ENCODE measurements at regions not wholly inside any gene's neighbourhood (a gene's known extent, or its start where the extent isn't known, plus 50 kb on each side); places are given as distances from the start of the nearest gene placed in this dataset.

DNA sequence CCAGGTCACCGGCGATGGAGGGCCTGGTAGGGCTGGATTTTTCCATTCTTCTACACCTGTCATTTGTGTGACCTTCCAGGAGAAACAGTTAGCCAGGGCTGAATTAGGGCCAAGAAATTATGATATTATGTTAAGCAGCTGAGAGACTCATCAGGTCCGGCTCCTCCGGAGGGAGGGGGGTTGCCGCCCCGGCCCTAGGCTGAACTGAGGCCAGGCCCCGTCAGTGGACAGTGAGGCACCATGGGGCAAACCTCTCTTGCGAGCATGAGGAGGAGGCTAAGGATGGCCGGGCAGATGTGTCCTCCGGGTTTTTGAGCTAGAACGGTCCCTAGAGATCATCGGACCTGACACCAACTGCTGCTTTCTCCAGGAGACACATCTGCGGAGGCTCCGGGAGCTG is 150.1 kb downstream of the SOX11 start:
- H3K4me3 ChIP-seq = no peak overlapping the region
- no peak for TF ChIP-seq CTCF (IDR thresholded peaks at IDR 0.05)
- no peaks in the 10 kb centered on the region for H3K36me3 ChIP-seq
- DNase-seq (ENCODE audit: low spot score in 2 of 2) = no peak
- H3K27me3 ChIP-seq = no peaks in the 10 kb centered on the region
- H3K4me1 ChIP-seq = no peaks in the 10 kb centered on the region
- no peaks in the 10 kb centered on the region for H3K9me3 ChIP-seq
- H3K27ac ChIP-seq = no peak overlapping the region
- intact Hi-C loops (cut with DNase I) = no loop called here

DNA sequence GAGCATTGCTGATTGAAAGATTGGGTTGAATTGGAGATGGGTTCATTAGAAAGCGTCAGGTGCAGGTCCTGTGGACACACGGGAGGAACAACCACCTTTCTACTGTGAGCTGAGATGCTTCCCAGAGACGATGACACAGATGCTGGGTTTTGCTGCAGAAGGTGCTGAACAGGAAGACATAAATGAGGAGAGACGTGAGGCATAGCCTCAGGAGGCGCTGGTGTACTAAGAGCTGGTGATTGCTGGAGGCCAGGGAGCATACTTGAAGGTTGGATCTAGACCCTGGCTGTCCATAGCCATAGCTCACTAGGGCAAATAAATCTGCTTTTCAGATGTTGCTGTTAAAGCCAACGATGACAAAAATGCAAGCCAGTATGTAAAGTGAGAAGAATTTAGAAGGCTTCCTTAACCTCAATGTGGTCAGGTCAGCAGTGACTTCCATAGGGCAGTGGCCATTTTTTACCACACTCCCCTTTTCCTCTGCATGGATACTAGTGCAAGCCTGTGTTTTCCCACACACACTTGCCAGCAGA is 153.7 kb downstream of the SOX11 start:
- no peak for DNase-seq (ENCODE audit: low spot score in 2 of 2)
- Histone ChIP-seq H3K27ac (no peak overlapping the region), H3K4me3 (no peak overlapping the region), H3K27me3 (no peaks in the 10 kb centered on the region), H3K36me3 (no peaks in the 10 kb centered on the region), H3K9me3 (no peaks in the 10 kb centered on the region), H3K4me1 (no peaks in the 10 kb centered on the region)
- intact Hi-C loops (cut with DNase I) = no loop called here
- TF ChIP-seq CTCF (IDR thresholded peaks at IDR 0.05) = no peak

DNA sequence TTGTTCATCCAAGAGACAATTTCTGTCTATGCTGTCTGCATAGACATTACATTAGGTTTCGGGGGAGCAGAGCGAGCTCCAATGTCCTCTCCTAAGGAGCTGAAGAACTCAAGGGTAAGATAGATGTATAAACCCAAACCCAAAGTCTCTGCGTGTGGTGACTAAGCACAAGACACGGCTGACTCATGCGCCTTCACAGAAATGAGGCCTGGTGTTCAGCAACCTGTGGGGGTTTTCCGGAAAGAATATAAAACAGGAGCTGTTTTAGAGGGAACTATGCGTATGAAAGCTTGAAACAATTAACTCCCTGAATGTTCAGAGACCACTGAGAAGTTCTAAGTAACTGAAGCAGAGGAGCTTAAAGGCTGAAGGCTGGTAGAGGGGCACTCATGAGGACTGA is 154.7 kb downstream of the SOX11 start:
- no peak overlapping the region for H3K27ac ChIP-seq
- no peaks in the 10 kb centered on the region for H3K36me3 ChIP-seq
- intact Hi-C loops (cut with DNase I) = no loop called here
- H3K9me3 ChIP-seq = no peaks in the 10 kb centered on the region
- DNase-seq (ENCODE audit: low spot score in 2 of 2) = no peak
- no peaks in the 10 kb centered on the region for H3K4me1 ChIP-seq
- H3K4me3 ChIP-seq = no peak overlapping the region
- no peak for TF ChIP-seq CTCF (IDR thresholded peaks at IDR 0.05)
- no peaks in the 10 kb centered on the region for H3K27me3 ChIP-seq

GRCh38 chr2:5849562-5849961 is 157.4 kb downstream of the SOX11 start:
- no peaks in the 10 kb centered on the region for H3K27me3 ChIP-seq
- H3K27ac ChIP-seq = no peak overlapping the region
- no peak overlapping the region for H3K4me3 ChIP-seq
- no peaks in the 10 kb centered on the region for H3K36me3 ChIP-seq
- TF ChIP-seq CTCF (IDR thresholded peaks at IDR 0.05) = no peak
- no peaks in the 10 kb centered on the region for H3K4me1 ChIP-seq
- intact Hi-C loops (cut with DNase I) = no loop called here
- H3K9me3 ChIP-seq = no peaks in the 10 kb centered on the region
- no peak for DNase-seq (ENCODE audit: low spot score in 2 of 2)

GRCh38 chr2:5851410-5851809 is 159.2 kb downstream of the SOX11 start:
- Histone ChIP-seq H3K4me1 (no peaks in the 10 kb centered on the region), H3K4me3 (no peak overlapping the region), H3K27me3 (no peaks in the 10 kb centered on the region), H3K9me3 (no peaks in the 10 kb centered on the region), H3K36me3 (no peaks in the 10 kb centered on the region), H3K27ac (no peak overlapping the region)
- intact Hi-C loops (cut with DNase I) = no loop called here
- no peak for DNase-seq (ENCODE audit: low spot score in 2 of 2)
- no peak for TF ChIP-seq CTCF (IDR thresholded peaks at IDR 0.05)

GRCh38 chr2:5854797-5855196 is 162.6 kb downstream of the SOX11 start:
- Histone ChIP-seq H3K27me3 (no peaks in the 10 kb centered on the region), H3K9me3 (no peaks in the 10 kb centered on the region), H3K36me3 (no peaks in the 10 kb centered on the region), H3K4me3 (no peak overlapping the region), H3K27ac (no peak overlapping the region), H3K4me1 (no peaks in the 10 kb centered on the region)
- DNase-seq (ENCODE audit: low spot score in 2 of 2) = no peak
- intact Hi-C loops (cut with DNase I) = no loop called here
- no peak for TF ChIP-seq CTCF (IDR thresholded peaks at IDR 0.05)
